ENCODE measurements at regions not wholly inside any gene's neighbourhood (a gene's known extent, or its start where the extent isn't known, plus 50 kb on each side); places are given as distances from the start of the nearest gene placed in this dataset.
"Not testable (repeated sequence)": the region's sequence is repeated elsewhere in the genome, so short reads cannot be mapped to it uniquely, and the experiment has no call there.

DNA sequence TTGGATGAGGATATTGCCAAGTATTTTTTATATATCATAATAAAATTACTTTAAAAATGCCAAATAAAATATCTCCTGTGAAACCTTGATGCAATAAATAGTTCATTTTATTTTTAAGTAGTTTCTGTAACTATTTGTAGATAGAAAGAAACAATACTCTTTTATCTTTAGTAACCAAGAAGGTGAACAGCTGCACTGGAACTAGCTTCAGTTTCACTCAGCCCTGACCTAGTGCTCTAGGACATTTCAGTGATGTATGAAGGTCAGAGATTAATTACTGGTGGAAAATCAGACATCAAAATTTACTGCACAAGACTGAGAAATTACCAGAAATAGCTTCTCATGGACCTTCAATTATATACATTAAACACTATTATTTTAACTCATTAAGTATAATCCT, 1305.0 kb downstream of the CNTNAP5 start:
- H3K4me1 Mint-ChIP-seq, result no peaks in the 10 kb centered on the region
- Histone ChIP-seq H3K4me1 (ENCODE audit: control insufficient read depth in 1 of 2, insufficient read depth in 2 of 2, low read length in 2 of 2) (no peaks in the 10 kb centered on the region), H3K9me3 (replicated peaks in 1 of 2; ENCODE audit: control insufficient read depth in 1 of 2, insufficient read depth in 1 of 2, low read length in 2 of 2) (peaks cover 18 to 19% of the 10 kb centered on the region in 2 donors), H4K20me1 (ENCODE audit: insufficient read depth, low read length) (no peaks in the 10 kb centered on the region), H3K79me2 (ENCODE audit: insufficient read depth, low read length) (no peaks in the 10 kb centered on the region), H3K4me2 (replicated peaks; ENCODE audit: extremely low read depth, low read length, poor library complexity, severe bottlenecking) (no peak overlapping the region), H3K4me3 (replicated peaks in 1 of 3; ENCODE audit: low read depth in 2 of 3, low read length in 3 of 3) (no peak overlapping the region), H3K27me3 (ENCODE audit: control insufficient read depth in 2 of 2, insufficient read depth in 2 of 2, low read length in 2 of 2) (no peaks in the 10 kb centered on the region), H3K9ac (ENCODE audit: insufficient read depth, low read length, poor library complexity, severe bottlenecking) (no peak overlapping the region), H2AFZ (ENCODE audit: insufficient read depth, low read depth, low read length, poor library complexity, severe bottlenecking) (no peak overlapping the region), H3K27ac (ENCODE audit: low read depth in 1 of 2, low read length in 2 of 2) (no peak overlapping the region), H3K36me3 (replicated peaks in 1 of 2; ENCODE audit: control insufficient read depth in 1 of 2, insufficient read depth in 2 of 2, low read length in 2 of 2) (no peaks in the 10 kb centered on the region)
- no peak overlapping the region for H3K4me3 Mint-ChIP-seq
- no peaks in the 10 kb centered on the region for H3K36me3 Mint-ChIP-seq
- intact Hi-C loops (cut with micrococcal nuclease), result no loop called here
- H3K9me3 Mint-ChIP-seq, result peaks cover 3 to 12% (median 9%) of the 10 kb centered on the region in 7 donors
- TF ChIP-seq, protein P1, sequence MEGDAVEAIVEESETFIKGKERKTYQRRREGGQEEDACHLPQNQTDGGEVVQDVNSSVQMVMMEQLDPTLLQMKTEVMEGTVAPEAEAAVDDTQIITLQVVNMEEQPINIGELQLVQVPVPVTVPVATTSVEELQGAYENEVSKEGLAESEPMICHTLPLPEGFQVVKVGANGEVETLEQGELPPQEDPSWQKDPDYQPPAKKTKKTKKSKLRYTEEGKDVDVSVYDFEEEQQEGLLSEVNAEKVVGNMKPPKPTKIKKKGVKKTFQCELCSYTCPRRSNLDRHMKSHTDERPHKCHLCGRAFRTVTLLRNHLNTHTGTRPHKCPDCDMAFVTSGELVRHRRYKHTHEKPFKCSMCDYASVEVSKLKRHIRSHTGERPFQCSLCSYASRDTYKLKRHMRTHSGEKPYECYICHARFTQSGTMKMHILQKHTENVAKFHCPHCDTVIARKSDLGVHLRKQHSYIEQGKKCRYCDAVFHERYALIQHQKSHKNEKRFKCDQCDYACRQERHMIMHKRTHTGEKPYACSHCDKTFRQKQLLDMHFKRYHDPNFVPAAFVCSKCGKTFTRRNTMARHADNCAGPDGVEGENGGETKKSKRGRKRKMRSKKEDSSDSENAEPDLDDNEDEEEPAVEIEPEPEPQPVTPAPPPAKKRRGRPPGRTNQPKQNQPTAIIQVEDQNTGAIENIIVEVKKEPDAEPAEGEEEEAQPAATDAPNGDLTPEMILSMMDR (IDR thresholded peaks at IDR 0.05), result no peak
- no peak overlapping the region for H3K27ac Mint-ChIP-seq
- DNase-seq, result no peak
- H3K27me3 Mint-ChIP-seq (ENCODE audit: low read depth in 3 of 3), result peaks cover 0 to 4% (median 1%) of the 10 kb centered on the region in 3 donors

DNA sequence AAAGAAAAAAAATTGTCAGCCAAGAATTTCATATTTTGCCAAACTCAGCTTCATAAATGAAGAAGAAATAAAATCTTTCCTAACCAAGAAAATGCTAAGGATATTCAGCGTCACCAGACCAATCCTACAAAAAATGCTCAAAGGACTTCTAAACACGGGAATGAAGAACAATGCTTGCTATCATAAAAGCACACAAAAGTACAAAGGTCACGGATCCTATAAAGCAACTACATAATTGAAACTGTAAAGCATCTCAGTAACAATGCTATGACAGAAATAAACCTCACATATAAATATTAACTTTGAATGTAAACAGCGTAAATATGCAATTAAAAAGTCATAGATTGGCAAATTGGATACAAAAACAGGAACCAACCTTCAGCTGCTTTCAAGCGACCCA, 1314.6 kb upstream of the GYPC start:
- Mint-ChIP-seq H3K27ac (no peak overlapping the region), H3K4me3 (no peak overlapping the region), H3K27me3 (ENCODE audit: low read depth in 3 of 3) (no peaks in the 10 kb centered on the region), H3K9me3 (peaks cover 0 to 4% (median 2%) of the 10 kb centered on the region in 7 donors), H3K36me3 (no peaks in the 10 kb centered on the region), H3K4me1 (no peaks in the 10 kb centered on the region)
- no peaks in the 10 kb centered on the region for H4K20me1 ChIP-seq (ENCODE audit: insufficient read depth, low read length)
- H3K4me1 ChIP-seq (ENCODE audit: control insufficient read depth in 1 of 2, insufficient read depth in 2 of 2, low read length in 2 of 2), result no peaks in the 10 kb centered on the region
- no peak overlapping the region for H3K4me3 ChIP-seq (replicated peaks in 1 of 3; ENCODE audit: low read depth in 2 of 3, low read length in 3 of 3)
- no peaks in the 10 kb centered on the region for H3K27me3 ChIP-seq (ENCODE audit: control insufficient read depth in 2 of 2, insufficient read depth in 2 of 2, low read length in 2 of 2)
- no peak overlapping the region for H2AFZ ChIP-seq (ENCODE audit: insufficient read depth, low read depth, low read length, poor library complexity, severe bottlenecking)
- no peaks in the 10 kb centered on the region for H3K79me2 ChIP-seq (ENCODE audit: insufficient read depth, low read length)
- TF ChIP-seq, protein P1 (IDR thresholded peaks at IDR 0.05), result no peak
- H3K9me3 ChIP-seq (replicated peaks in 1 of 2; ENCODE audit: control insufficient read depth in 1 of 2, insufficient read depth in 1 of 2, low read length in 2 of 2), result peaks cover 4 to 9% of the 10 kb centered on the region in 2 donors
- WGBS (ENCODE audit: insufficient coverage), result 88% methylated on average over 3 of the region's 5 CpGs
- DNase-seq, result no peak
- H3K27ac ChIP-seq (ENCODE audit: low read depth in 1 of 2, low read length in 2 of 2), result no peak overlapping the region
- no peak overlapping the region for H3K4me2 ChIP-seq (replicated peaks; ENCODE audit: extremely low read depth, low read length, poor library complexity, severe bottlenecking)
- H3K36me3 ChIP-seq (replicated peaks in 1 of 2; ENCODE audit: control insufficient read depth in 1 of 2, insufficient read depth in 2 of 2, low read length in 2 of 2), result no peaks in the 10 kb centered on the region
- no peak overlapping the region for H3K9ac ChIP-seq (ENCODE audit: insufficient read depth, low read length, poor library complexity, severe bottlenecking)
- intact Hi-C loops (cut with micrococcal nuclease), result no loop called here

DNA sequence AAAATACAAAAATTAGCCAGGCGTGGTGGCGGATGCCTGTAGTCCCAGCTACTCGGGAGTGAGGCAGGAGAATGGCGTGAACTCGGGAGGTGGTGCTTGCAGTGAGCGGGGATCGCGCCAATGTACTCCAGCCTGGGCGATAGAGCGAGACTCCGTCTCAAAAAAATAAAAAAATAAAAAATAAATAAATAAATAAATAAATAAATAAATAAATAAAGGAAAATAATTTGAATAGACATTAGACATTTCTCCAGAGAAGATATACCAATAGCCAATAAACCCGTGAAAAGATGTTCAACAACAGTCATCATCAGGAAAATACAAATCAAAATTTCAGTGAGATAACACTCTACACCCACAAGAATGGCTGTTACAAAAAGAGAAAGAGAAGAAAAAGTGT, 1302.4 kb upstream of the GYPC start:
- H3K27ac ChIP-seq (ENCODE audit: low read depth in 1 of 2, low read length in 2 of 2); H3K4me1 Mint-ChIP-seq; H3K4me2 ChIP-seq (replicated peaks; ENCODE audit: extremely low read depth, low read length, poor library complexity, severe bottlenecking); H3K4me3 Mint-ChIP-seq; H3K9me3 ChIP-seq (replicated peaks in 1 of 2; ENCODE audit: control insufficient read depth in 1 of 2, insufficient read depth in 1 of 2, low read length in 2 of 2); H3K4me3 ChIP-seq (replicated peaks in 1 of 3; ENCODE audit: low read depth in 2 of 3, low read length in 3 of 3); intact Hi-C loops (cut with micrococcal nuclease); H4K20me1 ChIP-seq (ENCODE audit: insufficient read depth, low read length); DNase-seq; H3K36me3 Mint-ChIP-seq; H3K36me3 ChIP-seq (replicated peaks in 1 of 2; ENCODE audit: control insufficient read depth in 1 of 2, insufficient read depth in 2 of 2, low read length in 2 of 2); H3K27me3 Mint-ChIP-seq (ENCODE audit: low read depth in 3 of 3); H3K4me1 ChIP-seq (ENCODE audit: control insufficient read depth in 1 of 2, insufficient read depth in 2 of 2, low read length in 2 of 2); H3K27me3 ChIP-seq (ENCODE audit: control insufficient read depth in 2 of 2, insufficient read depth in 2 of 2, low read length in 2 of 2); H3K27ac Mint-ChIP-seq; H3K79me2 ChIP-seq (ENCODE audit: insufficient read depth, low read length); H3K9ac ChIP-seq (ENCODE audit: insufficient read depth, low read length, poor library complexity, severe bottlenecking); H2AFZ ChIP-seq (ENCODE audit: insufficient read depth, low read depth, low read length, poor library complexity, severe bottlenecking): not testable (repeated sequence)
- 95% methylated on average over 4 of the region's 12 CpGs for WGBS (ENCODE audit: insufficient coverage)
- H3K9me3 Mint-ChIP-seq, result peaks cover 0 to 12% (median 3%) of the 10 kb centered on the region in 7 donors
